ENCODE measurements at regions not wholly inside any gene's neighbourhood (a gene's known extent, or its start where the extent isn't known, plus 50 kb on each side); places are given as distances from the start of the nearest gene placed in this dataset.

DNA sequence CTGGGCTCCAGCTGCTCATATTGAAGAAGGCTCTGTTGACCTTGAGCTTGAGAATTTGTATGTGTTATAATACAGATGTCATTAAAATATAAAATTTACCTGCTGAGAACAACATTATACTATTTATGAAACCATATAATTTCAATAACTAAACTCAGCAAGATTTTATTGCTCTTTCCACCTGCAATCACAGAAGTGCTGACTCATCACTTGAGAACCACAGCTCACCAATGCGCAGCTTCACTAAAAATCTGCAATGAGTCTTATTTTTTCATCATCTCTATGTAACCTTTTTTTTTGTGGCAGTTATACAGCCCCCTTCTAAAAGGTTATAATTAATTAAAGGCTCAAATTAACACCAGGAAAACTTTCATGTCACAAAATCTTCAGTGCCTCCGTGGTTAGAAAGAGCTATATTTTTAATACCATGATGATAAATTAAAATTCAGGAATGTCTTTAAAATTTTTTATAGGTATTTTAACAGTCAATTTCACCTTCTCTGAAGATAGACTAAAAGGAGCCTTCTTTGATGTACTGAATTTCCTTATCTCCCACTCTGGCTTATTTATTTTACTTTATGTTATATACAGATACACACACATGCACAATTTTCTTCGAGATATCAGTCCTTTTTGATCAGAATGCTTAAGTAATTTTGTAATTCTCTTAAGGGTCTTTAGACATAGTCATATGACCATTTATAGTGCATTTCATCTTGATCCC lies 102.7 kb downstream of the EVX1 start:
- Mint-ChIP-seq H3K4me1 (ENCODE audit: low read depth) (no peaks in the 10 kb centered on the region), H3K4me3 (no peak overlapping the region), H3K36me3 (no peaks in the 10 kb centered on the region), H3K9me3 (no peaks in the 10 kb centered on the region), H3K27ac (no peak overlapping the region), H3K27me3 (peaks cover 18% of the 10 kb centered on the region)
- intact Hi-C loops (cut with micrococcal nuclease), result no loop called here
- ChIA-PET CTCF (interaction anchor here (0.6 kb wide), 1 partner anchor 493 kb away, joined by 3 read pairs; no protein-coding TSS in a partner anchor), POLR2A (no interaction called here)
- no peak for DNase-seq

DNA sequence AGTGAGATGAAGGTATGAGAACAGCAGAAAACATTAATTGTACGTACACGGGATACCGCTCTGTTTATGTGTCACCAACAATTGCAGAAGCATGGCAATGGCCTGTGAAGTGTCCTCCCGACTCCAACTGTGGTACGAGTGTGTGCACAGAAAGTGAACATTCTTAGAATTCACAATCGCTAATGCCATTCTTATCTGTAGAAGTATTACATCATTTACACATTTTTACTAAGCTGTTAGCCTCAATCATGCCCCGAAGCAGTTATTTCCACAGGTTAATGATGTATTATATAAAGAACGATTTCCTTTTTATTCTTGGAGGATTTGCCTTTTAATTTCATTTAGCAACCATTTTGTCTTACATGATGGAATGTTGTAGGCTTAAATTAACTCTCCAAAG lies 103.4 kb downstream of the EVX1 start:
- DNase-seq, result no peak
- H3K36me3 Mint-ChIP-seq, result no peaks in the 10 kb centered on the region
- ChIA-PET POLR2A (no interaction called here), CTCF (no interaction called here)
- intact Hi-C loops (cut with micrococcal nuclease), result no loop called here
- H3K4me1 Mint-ChIP-seq (ENCODE audit: low read depth), result no peaks in the 10 kb centered on the region
- H3K4me3 Mint-ChIP-seq, result no peak overlapping the region
- no peaks in the 10 kb centered on the region for H3K9me3 Mint-ChIP-seq
- H3K27ac Mint-ChIP-seq, result no peak overlapping the region
- H3K27me3 Mint-ChIP-seq, result peaks cover 15% of the 10 kb centered on the region

DNA sequence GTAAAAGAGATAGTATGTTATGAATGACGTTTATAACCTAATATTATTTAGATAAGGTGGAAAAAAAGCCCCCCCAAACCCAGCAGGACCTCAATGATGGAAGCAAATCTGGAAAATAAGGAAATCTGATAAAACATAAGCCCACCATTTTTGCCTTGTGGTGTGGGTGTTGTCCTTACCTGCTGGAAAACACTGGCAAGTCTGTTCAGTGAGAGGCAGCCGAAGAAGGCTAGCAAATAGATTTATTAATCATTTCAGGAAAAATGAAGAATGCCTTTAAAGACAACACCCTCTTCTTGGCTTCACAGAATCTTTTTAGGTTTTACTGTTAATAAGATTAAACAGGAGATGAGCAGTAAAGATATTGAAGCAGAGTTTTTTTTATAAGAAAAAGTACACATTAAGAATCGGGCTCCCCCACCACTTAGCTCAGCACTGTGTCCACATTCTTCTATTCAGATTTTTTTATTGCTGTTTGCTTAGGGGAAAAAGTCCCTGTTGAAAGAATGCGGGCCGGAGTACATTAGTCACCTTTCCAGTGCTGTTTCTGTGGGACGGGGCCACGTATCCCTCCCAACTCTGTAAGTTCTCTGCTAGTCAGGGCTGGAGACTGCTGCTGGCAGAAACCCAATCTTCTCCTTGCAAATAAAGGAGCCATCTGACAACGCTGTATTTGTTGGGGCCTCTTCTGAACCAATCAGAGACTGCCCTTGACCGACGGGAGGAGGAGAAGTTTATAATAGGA lies 104.1 kb downstream of the EVX1 start:
- CTCF ChIA-PET, result no interaction called here

DNA sequence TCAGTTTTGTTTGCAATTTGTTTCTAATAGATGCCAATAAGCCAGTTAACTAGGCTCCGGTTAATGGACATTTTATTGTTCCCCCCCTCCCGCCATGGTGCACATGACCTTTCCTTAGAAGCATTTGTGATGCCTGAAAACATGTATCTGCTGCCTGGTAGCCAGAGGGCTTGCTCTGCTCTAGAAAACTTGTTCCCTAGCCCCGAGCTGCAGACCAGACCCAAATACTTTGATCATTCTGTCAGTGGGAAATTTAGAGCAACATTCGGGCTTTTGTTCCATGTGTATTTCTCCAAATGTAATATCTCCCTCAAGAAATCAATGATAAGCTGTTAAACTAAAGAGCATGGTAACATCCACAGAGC lies 104.7 kb downstream of the EVX1 start:
- H3K4me1 Mint-ChIP-seq (ENCODE audit: low read depth), result no peaks in the 10 kb centered on the region
- H3K9me3 Mint-ChIP-seq, result no peaks in the 10 kb centered on the region
- no peak overlapping the region for H3K27ac Mint-ChIP-seq
- ChIA-PET POLR2A (no interaction called here), CTCF (no interaction called here)
- intact Hi-C loops (cut with micrococcal nuclease), result no loop called here
- no peaks in the 10 kb centered on the region for H3K36me3 Mint-ChIP-seq
- H3K27me3 Mint-ChIP-seq, result peaks cover 12% of the 10 kb centered on the region
- H3K4me3 Mint-ChIP-seq, result no peak overlapping the region
- no peak for DNase-seq

More for the DNA sequence above, 104.1 kb downstream of the EVX1 start:
- intact Hi-C loops (cut with micrococcal nuclease), result no loop called here
- POLR2A ChIA-PET, result no interaction called here
- Mint-ChIP-seq H3K36me3 (no peaks in the 10 kb centered on the region), H3K4me1 (ENCODE audit: low read depth) (no peaks in the 10 kb centered on the region), H3K27ac (no peak overlapping the region), H3K27me3 (peaks cover 12% of the 10 kb centered on the region), H3K4me3 (no peak overlapping the region), H3K9me3 (no peaks in the 10 kb centered on the region)
- no peak for DNase-seq

DNA sequence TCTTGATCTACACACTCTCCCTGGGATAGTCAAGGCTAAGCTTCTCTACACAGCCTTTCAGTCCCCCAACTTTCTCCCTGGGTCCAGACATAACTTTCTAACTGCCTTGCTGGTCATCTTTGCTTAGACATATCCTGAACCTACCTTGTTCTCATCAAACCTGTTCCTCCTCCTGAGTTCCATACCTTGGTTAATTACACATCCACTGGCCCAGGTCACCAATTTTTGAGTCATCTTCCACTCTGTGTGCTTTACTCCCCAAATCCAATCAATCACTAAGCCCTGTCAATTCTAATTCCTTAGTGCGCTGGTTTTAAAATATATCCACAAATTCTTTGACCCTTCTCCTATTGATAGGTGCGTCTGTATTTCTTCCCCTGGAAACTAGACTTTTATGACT lies 107.0 kb downstream of the EVX1 start:
- Mint-ChIP-seq H3K4me3 (no peak overlapping the region), H3K27me3 (peaks cover 14% of the 10 kb centered on the region), H3K4me1 (ENCODE audit: low read depth) (no peaks in the 10 kb centered on the region), H3K36me3 (no peaks in the 10 kb centered on the region), H3K9me3 (no peaks in the 10 kb centered on the region), H3K27ac (no peak overlapping the region)
- intact Hi-C loops (cut with micrococcal nuclease), result no loop called here
- ChIA-PET POLR2A (no interaction called here), CTCF (no interaction called here)
- no peak for DNase-seq

DNA sequence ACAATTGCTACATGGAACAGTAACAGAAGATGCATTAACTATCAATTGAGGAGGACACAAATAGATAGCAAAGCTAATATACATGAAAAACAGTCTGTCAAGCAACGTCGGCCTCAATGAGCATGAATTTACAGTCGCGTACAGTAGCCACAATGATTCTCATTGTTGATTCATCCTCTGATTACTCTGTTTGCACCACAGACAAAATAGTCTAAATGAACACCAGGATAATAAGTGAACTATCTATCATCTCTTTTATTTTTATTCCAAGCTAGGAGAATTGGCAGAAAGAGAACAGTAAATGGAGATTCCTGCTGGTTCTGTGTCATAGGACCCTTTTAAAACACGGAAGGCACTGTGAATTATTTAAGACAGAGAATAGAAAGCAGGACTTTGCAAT lies 108.5 kb downstream of the EVX1 start:
- ChIA-PET CTCF (no interaction called here), POLR2A (no interaction called here)
- H3K27me3 Mint-ChIP-seq, result peaks cover 15% of the 10 kb centered on the region
- no peak overlapping the region for H3K27ac Mint-ChIP-seq
- no peak for DNase-seq
- no peaks in the 10 kb centered on the region for H3K36me3 Mint-ChIP-seq
- no peaks in the 10 kb centered on the region for H3K4me1 Mint-ChIP-seq (ENCODE audit: low read depth)
- no peaks in the 10 kb centered on the region for H3K9me3 Mint-ChIP-seq
- intact Hi-C loops (cut with micrococcal nuclease), result no loop called here
- no peak overlapping the region for H3K4me3 Mint-ChIP-seq

DNA sequence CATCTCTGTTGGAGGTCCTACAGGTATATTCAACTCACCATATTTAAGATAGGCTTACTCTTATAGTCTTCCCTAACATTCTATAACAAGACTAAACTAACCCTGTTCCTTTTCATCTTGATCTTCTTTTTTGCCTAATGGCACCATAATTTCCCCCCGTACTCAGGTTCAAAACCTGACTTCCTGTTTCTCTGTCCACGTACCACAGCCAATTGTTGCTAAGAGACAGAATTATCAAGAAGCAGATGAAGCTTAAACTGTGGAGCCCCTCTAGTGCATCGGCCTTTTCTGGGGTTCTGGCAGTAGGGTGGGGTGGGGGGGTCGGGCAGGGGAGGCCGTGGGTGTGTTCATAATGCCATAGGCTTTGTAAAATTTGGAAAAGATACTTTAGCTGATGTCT lies 109.2 kb downstream of the EVX1 start:
- Mint-ChIP-seq H3K36me3 (no peaks in the 10 kb centered on the region), H3K27ac (no peak overlapping the region), H3K4me3 (no peak overlapping the region), H3K27me3 (peaks cover 15% of the 10 kb centered on the region), H3K4me1 (ENCODE audit: low read depth) (no peaks in the 10 kb centered on the region), H3K9me3 (no peaks in the 10 kb centered on the region)
- intact Hi-C loops (cut with micrococcal nuclease), result no loop called here
- ChIA-PET POLR2A (no interaction called here), CTCF (no interaction called here)
- no peak for DNase-seq

DNA sequence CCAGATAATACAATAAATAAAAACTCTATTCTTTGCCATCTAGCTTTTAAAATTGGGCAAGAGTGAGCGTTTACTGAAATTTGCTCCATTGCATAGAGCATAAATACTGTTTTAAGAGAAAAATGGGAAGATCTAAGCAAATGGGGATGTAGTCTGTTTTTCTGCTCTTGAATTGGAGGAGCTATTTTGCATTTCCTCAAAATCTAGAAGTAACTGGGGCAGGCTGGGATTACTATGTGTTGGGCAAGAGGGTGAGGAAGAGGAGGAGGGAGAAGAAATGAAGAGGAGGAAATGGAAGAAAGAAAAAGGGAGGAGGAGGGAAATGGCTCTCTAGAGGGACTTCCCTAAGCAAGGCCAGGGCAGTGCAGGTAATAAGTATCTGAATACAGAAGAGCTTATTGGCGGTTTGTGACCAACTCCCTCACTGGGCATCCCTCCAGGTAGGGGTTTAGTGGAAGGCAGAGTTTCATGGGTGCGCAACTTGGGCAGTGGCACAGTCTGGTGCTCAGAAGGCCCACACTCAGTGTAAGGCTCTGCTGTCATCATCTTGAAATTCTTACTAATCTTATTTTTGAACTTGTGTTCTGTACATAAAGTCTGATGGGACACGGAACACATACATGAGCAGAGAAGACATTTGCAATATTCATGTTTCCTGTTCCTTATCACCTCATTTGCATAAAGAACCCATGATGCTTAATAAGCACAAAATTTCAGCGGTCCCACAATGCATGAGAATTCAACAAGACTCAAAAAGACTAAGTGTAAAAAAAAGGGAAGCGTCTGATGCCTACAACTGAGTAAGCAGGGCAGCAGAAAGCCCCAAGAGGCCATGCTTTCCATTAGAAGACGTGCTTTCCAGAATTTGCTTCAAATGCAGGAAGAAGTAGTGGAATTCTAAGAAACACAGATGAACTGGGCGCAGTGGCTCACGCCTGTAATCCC lies 116.9 kb downstream of the EVX1 start:
- Mint-ChIP-seq H3K27ac (no peak overlapping the region), H3K4me3 (no peak overlapping the region), H3K27me3 (peaks cover 11% of the 10 kb centered on the region), H3K36me3 (no peaks in the 10 kb centered on the region), H3K9me3 (no peaks in the 10 kb centered on the region), H3K4me1 (ENCODE audit: low read depth) (no peaks in the 10 kb centered on the region)
- ChIA-PET POLR2A (interaction anchor here (0.7 kb wide), 1 partner anchor 620 kb away, joined by 3 read pairs; no protein-coding TSS in a partner anchor), CTCF (no interaction called here)
- DNase-seq, result no peak
- intact Hi-C loops (cut with micrococcal nuclease), result no loop called here

DNA sequence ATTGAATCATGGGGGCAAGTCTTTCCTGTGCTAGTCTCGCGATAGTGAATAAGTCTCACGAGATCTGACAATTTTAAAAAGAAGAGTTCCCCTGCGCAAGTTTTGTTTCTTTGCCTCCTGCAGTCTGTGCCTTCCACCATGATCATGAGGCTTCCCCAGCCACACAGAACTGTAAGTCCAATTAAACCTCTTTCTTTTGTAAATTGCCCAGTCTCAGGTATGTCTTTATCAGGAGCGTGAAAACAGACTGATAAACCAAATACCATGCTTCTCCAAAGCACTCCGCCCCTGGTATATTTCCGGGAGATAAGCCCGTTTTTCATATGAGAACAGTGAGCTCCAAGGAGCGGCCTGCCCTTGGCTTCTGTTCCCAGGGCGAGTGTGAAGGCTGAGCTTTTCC lies 118.9 kb downstream of the EVX1 start:
- H3K27me3 Mint-ChIP-seq, result peaks cover 10% of the 10 kb centered on the region
- intact Hi-C loops (cut with micrococcal nuclease), result no loop called here
- CTCF ChIA-PET, result no interaction called here
- H3K27ac Mint-ChIP-seq, result no peak overlapping the region
- no peaks in the 10 kb centered on the region for H3K9me3 Mint-ChIP-seq
- H3K4me1 Mint-ChIP-seq (ENCODE audit: low read depth), result no peaks in the 10 kb centered on the region
- DNase-seq, result no peak
- H3K36me3 Mint-ChIP-seq, result no peaks in the 10 kb centered on the region
- POLR2A ChIA-PET, result no interaction called here
- no peak overlapping the region for H3K4me3 Mint-ChIP-seq

DNA sequence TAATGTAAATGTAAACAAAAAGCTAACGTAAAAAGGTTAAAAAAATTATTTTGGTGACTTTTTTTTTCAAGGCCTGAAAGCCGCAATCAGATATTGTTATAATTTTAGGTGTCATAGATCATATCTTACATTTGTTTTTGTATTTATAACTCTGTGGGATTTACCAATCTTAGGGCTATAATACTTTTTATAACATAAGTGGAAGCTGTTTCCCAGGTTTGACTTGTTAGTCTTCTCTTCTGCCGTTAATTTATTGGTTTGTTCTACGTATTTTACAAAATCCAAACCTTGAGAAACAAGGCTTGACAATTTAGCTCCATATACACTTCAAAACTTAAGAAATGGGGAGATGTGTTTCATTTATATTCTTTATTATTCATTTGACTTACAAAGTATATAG lies 119.4 kb downstream of the EVX1 start:
- intact Hi-C loops (cut with micrococcal nuclease), result no loop called here
- Mint-ChIP-seq H3K36me3 (no peaks in the 10 kb centered on the region), H3K4me1 (ENCODE audit: low read depth) (no peaks in the 10 kb centered on the region), H3K27me3 (peaks cover 10% of the 10 kb centered on the region), H3K9me3 (no peaks in the 10 kb centered on the region), H3K27ac (no peak overlapping the region), H3K4me3 (no peak overlapping the region)
- ChIA-PET POLR2A (no interaction called here), CTCF (no interaction called here)
- no peak for DNase-seq

DNA sequence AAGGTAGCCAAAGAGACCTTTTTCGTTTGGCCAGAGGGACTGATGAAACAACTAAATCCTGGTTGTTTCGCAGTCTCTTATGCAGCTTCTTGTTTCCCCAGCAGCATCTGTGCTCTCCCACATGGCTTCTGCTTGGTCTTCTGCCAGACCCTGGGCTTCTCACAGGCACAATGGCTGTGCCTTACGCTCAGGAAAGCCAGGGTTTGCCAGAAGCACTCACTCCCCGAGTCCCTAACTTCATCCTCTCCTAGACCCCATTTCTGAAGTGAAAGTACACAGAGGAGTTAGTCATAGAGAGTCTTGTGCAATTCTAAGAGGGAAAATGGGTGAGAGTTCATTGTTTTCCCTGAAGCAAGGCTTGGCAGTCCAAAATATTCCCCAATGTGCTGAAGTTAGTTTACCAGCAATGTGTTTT lies 121.7 kb downstream of the EVX1 start:
- H3K9me3 Mint-ChIP-seq, result no peaks in the 10 kb centered on the region
- POLR2A ChIA-PET, result no interaction called here
- H3K4me3 Mint-ChIP-seq, result no peak overlapping the region
- CTCF ChIA-PET, result no interaction called here
- no peak overlapping the region for H3K27ac Mint-ChIP-seq
- no peak for DNase-seq
- intact Hi-C loops (cut with micrococcal nuclease), result no loop called here
- no peaks in the 10 kb centered on the region for H3K36me3 Mint-ChIP-seq
- no peaks in the 10 kb centered on the region for H3K4me1 Mint-ChIP-seq (ENCODE audit: low read depth)
- no peaks in the 10 kb centered on the region for H3K27me3 Mint-ChIP-seq

DNA sequence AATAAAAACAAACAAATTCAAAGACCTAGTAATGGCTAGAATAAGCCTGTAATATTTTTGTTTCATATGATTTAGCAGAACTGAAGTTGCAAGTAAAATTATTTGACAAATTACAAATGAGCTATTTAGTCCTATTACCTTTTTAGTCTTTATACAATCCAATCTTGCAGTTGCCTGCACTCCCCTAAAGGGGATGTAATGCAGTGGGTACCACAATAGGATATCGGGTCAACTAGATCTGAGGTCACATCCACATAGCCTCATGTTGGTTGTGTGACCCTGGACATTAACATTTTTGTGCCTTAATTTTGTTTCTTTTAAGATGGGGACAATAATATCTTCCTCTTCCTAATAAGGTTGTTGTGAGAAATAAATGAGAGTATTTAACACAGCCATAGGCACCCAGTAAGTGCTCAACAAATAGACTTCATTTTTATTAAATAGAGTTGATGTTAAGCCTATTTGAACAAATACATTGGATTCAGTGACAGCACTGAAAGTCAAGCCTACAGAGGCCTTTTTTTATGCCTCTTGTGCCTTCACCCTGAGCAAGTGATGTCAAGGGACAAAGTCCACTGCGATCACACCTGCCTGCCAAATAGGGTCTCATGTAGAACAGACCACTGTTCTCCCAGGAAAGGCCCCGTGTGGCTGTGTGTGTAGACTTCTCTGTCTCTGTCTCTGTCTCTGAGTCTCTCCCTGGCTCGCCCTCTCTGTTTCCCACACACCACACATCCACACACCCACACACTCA lies 124.8 kb downstream of the EVX1 start:
- H3K9me3 Mint-ChIP-seq, result no peaks in the 10 kb centered on the region

More for the DNA sequence above, 124.8 kb downstream of the EVX1 start:
- CTCF ChIA-PET, result no interaction called here
- Mint-ChIP-seq H3K36me3 (no peaks in the 10 kb centered on the region), H3K4me1 (ENCODE audit: low read depth) (no peaks in the 10 kb centered on the region), H3K4me3 (no peak overlapping the region), H3K27ac (no peak overlapping the region), H3K27me3 (no peaks in the 10 kb centered on the region)
- intact Hi-C loops (cut with micrococcal nuclease), result no loop called here
- POLR2A ChIA-PET, result no interaction called here
- no peak for DNase-seq

Measured in activated CD4-positive, alpha-beta memory T cell treated with anti-CD3 and anti-CD28 coated beads for 36 hours (primary cell).